HK-2 (cell line): ENCODE measurements at regions not wholly inside any gene's neighbourhood (a gene's known extent, or its start where the extent isn't known, plus 50 kb on each side); places are given as distances from the start of the nearest gene placed in this dataset.
"Not testable (repeated sequence)": the region's sequence is repeated elsewhere in the genome, so short reads cannot be mapped to it uniquely, and the experiment has no call there.

ENCODE experiments used
- DNase-seq: peaks from one replicate; pipeline ENCODE4 v3.0.0-alpha.2; 2018; ENCODE audit not compliant: unreplicated experiment

- DNase-seq, result no peak
These were observed 97.8 kb upstream of the SLC35G4 start for GRCh38 chr18:11511434-11512095.

GRCh38 chr18:11506856-11507255, 102.5 kb upstream of the SLC35G4 start:
- no peak for DNase-seq

GRCh38 chr18:11505993-11506392, 103.4 kb upstream of the SLC35G4 start:
- DNase-seq, result no peak

- no peak for DNase-seq
These were observed 104.4 kb upstream of the SLC35G4 start for GRCh38 chr18:11504962-11505361.

DNA sequence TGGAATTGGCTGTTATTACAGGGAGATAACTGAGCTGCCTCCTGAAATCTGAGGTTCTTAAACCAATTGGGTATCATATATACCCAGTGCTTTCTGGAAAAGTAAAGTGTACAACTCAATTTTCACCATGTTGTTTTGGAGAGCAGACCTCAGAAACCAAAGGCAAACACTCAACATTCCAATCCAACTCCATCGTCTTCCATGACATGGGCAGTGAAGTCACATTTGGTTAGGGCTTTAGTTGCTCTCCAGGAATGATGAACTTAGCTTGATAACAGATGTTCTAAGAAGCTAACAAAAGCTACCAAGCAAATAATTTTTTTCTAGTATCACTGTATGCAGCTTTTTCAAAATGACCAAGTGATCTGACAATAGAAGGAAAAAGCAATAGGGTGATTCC, 107.0 kb upstream of the SLC35G4 start:
- DNase-seq, result no peak

DNA sequence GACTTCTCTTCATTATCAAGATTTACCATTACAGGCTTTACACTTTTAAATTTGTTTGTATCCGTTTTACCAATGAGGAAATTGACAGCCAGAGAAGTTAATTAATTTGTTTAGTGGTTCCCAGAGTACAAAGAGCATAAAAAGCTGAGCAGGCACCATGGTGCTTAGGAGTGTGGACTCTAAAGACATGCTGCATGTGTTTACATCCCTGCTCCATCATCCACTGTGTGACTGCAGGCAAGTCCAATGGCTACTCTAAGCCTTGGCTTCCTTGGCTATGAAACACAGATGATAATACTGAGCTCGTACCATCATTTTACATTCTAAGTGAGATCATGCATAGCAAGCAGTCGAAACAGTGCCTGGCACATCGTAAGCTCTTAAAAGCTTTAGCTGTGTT, 108.0 kb upstream of the SLC35G4 start:
- DNase-seq, result no peak

- DNase-seq, result peak; percentile 57
These were observed 109.0 kb upstream of the SLC35G4 start for GRCh38 chr18:11500153-11501122.

DNA sequence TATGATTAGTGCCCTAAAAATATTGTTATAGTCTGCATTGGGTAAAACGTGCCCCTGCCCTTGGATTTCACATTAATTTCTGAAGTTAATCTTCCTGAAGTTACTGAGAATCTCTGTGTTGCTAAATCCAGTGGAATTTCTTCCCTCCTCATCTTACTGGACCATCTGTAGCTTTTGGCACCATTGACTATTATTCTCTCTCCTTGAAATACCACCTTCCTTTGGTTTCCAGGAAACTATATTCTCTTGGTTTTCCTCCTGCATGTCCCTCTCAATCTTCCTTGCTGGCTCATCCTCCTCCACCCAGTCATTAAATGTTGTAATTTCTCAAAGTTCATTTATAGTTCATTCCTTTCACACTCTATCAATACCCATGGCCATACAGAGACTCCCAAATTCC, 110.6 kb upstream of the SLC35G4 start:
- no peak for DNase-seq

GRCh38 chr18:11497585-11497984, 111.8 kb upstream of the SLC35G4 start:
- DNase-seq, result no peak

DNA sequence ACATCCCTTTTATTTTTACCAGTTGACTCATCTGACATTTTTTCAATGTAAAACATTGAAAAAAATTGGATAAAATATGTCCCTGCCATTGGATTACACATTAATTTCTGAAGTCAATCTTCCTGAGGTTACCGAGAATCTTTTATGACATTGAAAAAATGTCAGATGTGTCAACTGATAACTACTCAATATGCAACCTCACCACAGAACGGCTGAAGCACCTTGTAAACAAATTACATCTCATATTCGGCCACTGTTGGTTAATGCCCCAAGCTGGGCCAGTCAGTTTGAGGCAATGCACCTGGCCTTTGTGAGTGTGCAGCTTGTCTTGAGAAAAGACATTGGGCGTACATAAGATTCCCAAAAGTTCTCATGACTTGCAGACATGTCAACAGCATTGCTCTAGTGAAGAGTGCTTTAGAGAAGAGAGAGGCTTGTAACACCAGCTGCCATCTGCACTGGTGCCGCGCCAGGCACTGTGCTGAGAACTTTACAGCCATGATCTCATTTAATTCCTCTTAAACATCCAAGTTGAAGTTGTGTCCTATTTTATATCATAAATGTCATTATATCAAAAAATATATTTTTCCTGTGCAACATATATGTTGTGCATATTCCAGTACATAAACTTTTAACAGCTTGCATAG, 112.7 kb upstream of the SLC35G4 start:
- DNase-seq, result no peak

GRCh38 chr18:11495441-11495840, 114.0 kb upstream of the SLC35G4 start:
- no peak for DNase-seq

DNA sequence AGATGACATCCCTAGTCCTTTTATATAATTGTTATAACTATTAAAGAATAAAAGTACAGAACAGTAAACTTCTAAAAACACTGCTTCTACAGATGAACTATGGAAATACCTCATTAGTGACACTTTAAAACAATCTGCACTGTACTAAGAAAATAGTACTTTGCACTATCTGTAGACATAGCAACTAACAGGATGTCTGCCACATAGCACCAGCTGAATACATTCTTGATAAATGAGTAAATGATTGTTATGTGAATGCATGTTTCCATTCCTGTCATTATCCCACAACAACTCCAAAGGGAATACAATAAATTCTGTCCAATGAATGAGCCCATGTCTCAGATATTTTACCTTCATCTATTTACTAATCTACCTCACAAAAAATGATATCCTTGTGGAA, 115.3 kb upstream of the SLC35G4 start:
- DNase-seq, result no peak

DNA sequence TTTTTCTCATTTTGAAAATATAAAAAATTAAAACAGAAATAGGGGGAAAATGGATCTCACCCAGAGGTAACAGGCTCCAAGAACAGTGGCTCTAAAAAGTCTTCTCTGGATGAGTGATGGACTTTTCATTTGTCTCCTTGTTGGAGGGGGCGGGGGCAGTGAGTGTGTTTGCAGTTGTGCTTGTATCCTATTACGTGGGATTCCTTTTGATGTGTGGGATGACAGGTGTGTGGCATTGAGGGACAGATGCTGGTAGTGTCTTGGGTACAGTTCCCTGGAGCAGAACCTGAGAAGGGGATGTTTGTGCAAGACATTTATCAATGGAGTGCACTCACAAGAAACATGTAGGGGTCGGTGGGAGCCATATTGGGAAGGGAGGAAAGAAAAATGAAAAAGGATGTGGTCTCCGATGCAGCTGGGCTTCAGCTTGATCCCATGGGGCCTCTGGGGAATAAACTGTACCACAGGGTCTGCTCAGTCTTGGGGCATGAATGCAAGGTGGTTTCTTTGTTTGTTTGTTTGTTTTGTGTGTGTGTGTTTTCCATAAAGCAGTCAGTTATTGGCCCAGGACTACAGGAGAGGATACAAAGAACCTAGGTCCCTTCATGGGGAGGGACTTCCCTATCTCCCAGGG, 120.0 kb upstream of the SLC35G4 start:
- no peak for DNase-seq

- no peak for DNase-seq
These were observed 121.2 kb upstream of the SLC35G4 start for GRCh38 chr18:11488175-11488574.

DNA sequence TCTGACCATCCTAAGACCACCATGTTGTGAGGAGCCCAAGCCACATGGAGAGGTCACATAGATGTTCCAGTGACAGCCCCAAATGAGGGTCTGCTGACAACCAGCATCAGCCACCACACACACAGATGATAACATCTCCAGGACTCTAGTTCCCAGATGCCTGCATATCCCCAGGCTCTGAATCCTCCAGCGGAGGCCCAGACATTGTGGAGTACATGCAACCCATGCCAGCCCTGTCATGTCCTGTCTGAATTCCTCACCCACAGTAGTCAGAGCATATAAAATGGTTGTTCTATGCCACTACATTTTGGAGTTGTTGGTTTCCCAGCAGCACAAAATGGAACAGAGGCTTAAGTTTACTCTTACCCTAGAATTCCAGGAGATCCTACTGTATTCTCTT, 122.0 kb upstream of the SLC35G4 start:
- DNase-seq, result no peak

DNA sequence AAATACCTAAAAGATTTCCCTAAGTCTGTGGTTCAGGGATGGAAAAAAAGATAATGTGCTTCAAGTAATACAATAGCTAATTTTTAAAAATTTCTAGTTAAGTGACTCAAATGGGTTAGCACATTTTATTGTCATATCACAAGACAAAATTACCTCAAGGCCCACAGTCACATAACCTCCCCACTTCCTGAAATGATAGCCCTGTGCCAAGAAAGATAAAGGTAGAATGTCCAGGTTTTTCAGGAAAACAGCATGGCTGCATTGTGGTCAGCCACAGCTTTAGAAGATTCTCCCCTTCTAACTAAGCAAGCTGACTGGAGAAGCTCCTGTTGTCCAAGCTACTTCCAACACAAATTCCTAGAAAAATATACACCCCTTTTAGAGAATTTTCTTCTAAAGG, 127.1 kb upstream of the SLC35G4 start:
- DNase-seq, result no peak

GRCh38 chr18:11480692-11481091, 128.7 kb upstream of the SLC35G4 start:
- DNase-seq, result no peak

DNA sequence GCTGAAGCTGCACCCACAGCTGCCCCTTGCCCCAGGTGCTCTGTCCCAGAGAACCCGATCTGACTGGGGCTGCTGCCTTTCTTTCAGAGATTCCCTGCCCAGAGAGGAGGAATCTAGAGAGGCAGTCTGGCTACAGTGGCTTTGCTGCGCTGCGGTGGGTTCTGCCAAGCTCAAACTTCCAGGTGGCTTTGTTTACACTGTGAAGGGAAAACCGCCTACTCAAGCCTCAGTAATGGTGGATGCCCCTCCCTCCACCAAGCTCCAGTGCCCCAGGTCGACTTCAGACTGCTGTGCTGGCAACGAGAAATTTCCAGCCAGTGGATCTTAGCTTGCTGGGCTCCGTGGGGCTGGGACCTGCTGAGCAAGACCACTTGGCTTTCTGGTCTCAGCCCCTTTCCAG, 130.4 kb upstream of the SLC35G4 start:
- DNase-seq, result not testable (repeated sequence)

GRCh38 chr18:11470941-11471340, 138.5 kb upstream of the SLC35G4 start:
- no peak for DNase-seq

GRCh38 chr18:11468617-11469016, 140.8 kb upstream of the SLC35G4 start:
- DNase-seq, result no peak

DNA sequence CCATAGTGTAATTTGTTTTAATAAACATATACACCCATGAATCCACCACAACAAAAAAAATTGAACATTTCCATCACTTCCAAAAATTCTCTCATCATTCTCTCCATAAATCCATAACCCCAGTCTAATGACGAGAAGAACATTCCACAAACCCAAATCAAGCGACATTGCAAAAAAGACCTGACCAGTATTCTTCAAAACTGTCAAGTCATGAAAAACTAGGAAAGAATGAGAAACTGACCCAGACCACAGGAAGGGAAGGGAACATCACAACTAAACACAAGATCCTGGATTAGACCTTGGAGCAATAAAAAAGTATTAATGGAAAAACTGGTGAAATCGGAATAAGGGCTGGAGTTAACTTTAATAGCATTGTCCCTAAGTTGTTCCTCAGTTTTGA, 141.3 kb upstream of the SLC35G4 start:
- DNase-seq, result no peak

GRCh38 chr18:11467611-11468010, 141.8 kb upstream of the SLC35G4 start:
- no peak for DNase-seq
